Lung (tissue), 11 donors: ENCODE measurements at regions not wholly inside any gene's neighbourhood (a gene's known extent, or its start where the extent isn't known, plus 50 kb on each side); places are given as distances from the start of the nearest gene placed in this dataset.

Source experiments
- ATAC-seq: fragments of 200-7000 bp; cut with Tn5 transposase; one replicate; pipeline ENCODE4 v1.9.1; 2020; ENCODE audit warnings: moderate number of reproducible peaks; ENCODE audit not compliant: insufficient read depth, low FRiP score
- DNase-seq, 3 donors: peaks; one replicate each; pipeline ENCODE4 v3.0.0-alpha.2; 2013 to 2017
- H3K27ac ChIP-seq, 2 donors: one replicate each; pipeline ENCODE4 v1.5.1; 2013; ENCODE audit warnings: mild to moderate bottlenecking in 2 of 2, moderate library complexity in 2 of 2, control low read depth in 1 of 2, inconsistent platforms in 1 of 2, low read depth in 1 of 2, low read length in 1 of 2
- H3K27me3 ChIP-seq, 3 donors: one replicate each; pipeline ENCODE4 v1.5.1; 2013; ENCODE audit warnings: low read length in 2 of 3; ENCODE audit not compliant: control insufficient read depth in 3 of 3, insufficient read depth in 3 of 3
- H3K36me3 ChIP-seq, 4 donors: one replicate each; pipeline ENCODE4 v1.5.1; 2013; ENCODE audit warnings: low read length in 4 of 4, mild to moderate bottlenecking in 1 of 4, moderate library complexity in 1 of 4; ENCODE audit not compliant: control insufficient read depth in 4 of 4, insufficient read depth in 4 of 4
- H3K4me1 ChIP-seq, 5 donors: one replicate each; pipeline ENCODE4 v1.5.1; 2013; ENCODE audit warnings: low read length in 5 of 5, mild to moderate bottlenecking in 2 of 5, moderate library complexity in 1 of 5; ENCODE audit not compliant: control insufficient read depth in 5 of 5, insufficient read depth in 5 of 5
- H3K4me3 ChIP-seq: one replicate; pipeline ENCODE4 v1.5.1; 2013; ENCODE audit warnings: mild to moderate bottlenecking, control low read depth, moderate library complexity
- H3K9ac ChIP-seq, 2 donors: one replicate each; pipeline ENCODE4 v1.5.1; 2013; ENCODE audit warnings: low read length in 2 of 2, control low read depth in 1 of 2; ENCODE audit not compliant: insufficient read depth in 1 of 2
- H3K9me3 ChIP-seq, 4 donors: one replicate each; pipeline ENCODE4 v1.5.1; 2013; ENCODE audit warnings: low read length in 3 of 4, mild to moderate bottlenecking in 1 of 4, moderate library complexity in 1 of 4; ENCODE audit not compliant: control insufficient read depth in 4 of 4, insufficient read depth in 3 of 4
- CTCF ChIP-seq: IDR thresholded peaks from 2 replicates; pipeline ENCODE4 v1.5.1; 2012; ENCODE audit warnings: mild to moderate bottlenecking; ENCODE audit errors: control extremely low read depth, extremely low read depth
- WGBS, 2 donors: extraction: QIAGEN DNeasy Blood & Tissue Kit; methylation state at CpG; one replicate each; pipeline ENCODE4 v1.1.7; 2013; 5-methylcytosine and 5-hydroxymethylcytosine counted together
- donor health status: control.
- donor health status: control.
- donor health status: Bipolar disorder and iron deficiency.
- donor health status: healthy.
- donor health status: DM: yes; HTN: yes; CAD: no.

- no peak overlapping the region for H3K27ac ChIP-seq
- ATAC-seq (no peak), DNase-seq (no peak)
- H3K9ac ChIP-seq: no peak overlapping the region
- peaks cover 0 to 8% (median 3%) of the 10 kb centered on the region in 4 donors for H3K9me3 ChIP-seq
- no peaks in the 10 kb centered on the region for H3K36me3 ChIP-seq
- 82 to 96% methylated on average over 8 of the region's 8 CpGs for WGBS, 2 donors
- no peak for TF ChIP-seq CTCF
- no peaks in the 10 kb centered on the region for H3K27me3 ChIP-seq
- H3K4me3 ChIP-seq: no peak overlapping the region
- no peaks in the 10 kb centered on the region for H3K4me1 ChIP-seq
These were observed 126.2 kb downstream of the FOXL1 start for GRCh38 chr16:86704516-86704915.

GRCh38 chr16:86706726-86707125 is 128.4 kb downstream of the FOXL1 start:
- Histone ChIP-seq H3K9me3 (peaks cover 0 to 11% (median 3%) of the 10 kb centered on the region in 4 donors), H3K4me1 (no peaks in the 10 kb centered on the region), H3K27me3 (peaks cover 0 to 4% (median under 1%) of the 10 kb centered on the region in 3 donors), H3K27ac (no peak overlapping the region), H3K9ac (no peak overlapping the region), H3K4me3 (no peak overlapping the region), H3K36me3 (no peaks in the 10 kb centered on the region)
- ATAC-seq: no peak
- DNase-seq: no peak
- TF ChIP-seq CTCF: no peak
- WGBS, 2 donors: 93 to 95% methylated on average over 7 of the region's 7 CpGs

GRCh38 chr16:86707171-86707570 is 128.8 kb downstream of the FOXL1 start:
- Histone ChIP-seq H3K9ac (no peak overlapping the region), H3K4me1 (no peaks in the 10 kb centered on the region), H3K9me3 (peaks cover 0 to 11% (median 3%) of the 10 kb centered on the region in 4 donors), H3K27me3 (peaks cover 0 to 6% (median 3%) of the 10 kb centered on the region in 3 donors), H3K27ac (no peak overlapping the region), H3K36me3 (no peaks in the 10 kb centered on the region), H3K4me3 (no peak overlapping the region)
- DNase-seq (no peak), ATAC-seq (no peak)
- 89 to 93% methylated on average over 18 of the region's 18 CpGs for WGBS, 2 donors
- no peak for TF ChIP-seq CTCF

GRCh38 chr16:86707581-86707980 is 129.2 kb downstream of the FOXL1 start:
- Histone ChIP-seq H3K27ac (no peak overlapping the region), H3K36me3 (no peaks in the 10 kb centered on the region), H3K4me3 (no peak overlapping the region), H3K27me3 (peaks cover 0 to 7% (median 6%) of the 10 kb centered on the region in 3 donors), H3K9ac (no peak overlapping the region), H3K4me1 (no peaks in the 10 kb centered on the region), H3K9me3 (peaks cover 0 to 14% (median 3%) of the 10 kb centered on the region in 4 donors)
- no peak for TF ChIP-seq CTCF
- 88 to 93% methylated on average over 20 of the region's 20 CpGs for WGBS, 2 donors
- ATAC-seq (no peak), DNase-seq (no peak)
